ENCODE measurements at regions not wholly inside any gene's neighbourhood (a gene's known extent, or its start where the extent isn't known, plus 50 kb on each side); places are given as distances from the start of the nearest gene placed in this dataset.

GRCh38 chr4:36587909-36588472, 306.6 kb downstream of the DTHD1 start:
- TF ChIP-seq CTCF (IDR thresholded peaks at IDR 0.05) (no peak), POLR2A (IDR thresholded peaks at IDR 0.05) (no peak), POLR2AphosphoS5 (IDR thresholded peaks at IDR 0.05) (no peak)
